MM.1S (cell line): ENCODE measurements at regions not wholly inside any gene's neighbourhood (a gene's known extent, or its start where the extent isn't known, plus 50 kb on each side); places are given as distances from the start of the nearest gene placed in this dataset.
"Not testable (repeated sequence)": the region's sequence is repeated elsewhere in the genome, so short reads cannot be mapped to it uniquely, and the experiment has no call there.

Experiments
- EZH2 ChIP-seq: fragments of 300-600 bp; sonication (generic); optimal IDR thresholded peaks from 2 replicates; pipeline ENCODE3; 2017; ENCODE audit warnings: low read depth, mild to moderate bottlenecking, antibody characterized with exemption, low read length, mixed read lengths
- EZH2phosphoT487 ChIP-seq: fragments of 300-600 bp; sonication (generic); IDR thresholded peaks from 2 replicates; pipeline ENCODE4 v1.6.1; 2018; ENCODE audit warnings: antibody characterized with exemption, low read length
- TF ChIP-seq, protein P1 (sequence below): fragments of 300-600 bp; sonication (generic); IDR thresholded peaks from 2 replicates; pipeline ENCODE4 v1.5.1; 2016; ENCODE audit warnings: antibody characterized with exemption, low read length, mixed read lengths

DNA sequence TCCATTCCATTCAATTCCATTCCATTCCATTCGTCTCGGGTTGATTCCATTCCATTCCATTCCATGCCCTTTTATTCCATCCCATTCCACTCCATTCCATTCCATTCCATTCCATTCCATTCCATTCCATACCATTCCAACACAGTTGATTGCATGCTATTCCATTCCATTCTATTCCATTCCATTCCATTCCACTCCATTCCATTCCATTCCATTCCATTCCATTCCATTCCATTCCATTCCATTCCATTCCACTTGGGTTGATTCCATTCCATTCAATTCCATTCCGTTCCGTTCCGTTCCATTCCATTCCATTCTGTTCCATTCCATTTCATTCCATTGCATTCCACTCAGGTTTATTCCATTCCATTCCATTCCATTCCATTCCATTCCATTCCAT, 143.3 kb downstream of the CWH43 start:
- TF ChIP-seq, protein P1, sequence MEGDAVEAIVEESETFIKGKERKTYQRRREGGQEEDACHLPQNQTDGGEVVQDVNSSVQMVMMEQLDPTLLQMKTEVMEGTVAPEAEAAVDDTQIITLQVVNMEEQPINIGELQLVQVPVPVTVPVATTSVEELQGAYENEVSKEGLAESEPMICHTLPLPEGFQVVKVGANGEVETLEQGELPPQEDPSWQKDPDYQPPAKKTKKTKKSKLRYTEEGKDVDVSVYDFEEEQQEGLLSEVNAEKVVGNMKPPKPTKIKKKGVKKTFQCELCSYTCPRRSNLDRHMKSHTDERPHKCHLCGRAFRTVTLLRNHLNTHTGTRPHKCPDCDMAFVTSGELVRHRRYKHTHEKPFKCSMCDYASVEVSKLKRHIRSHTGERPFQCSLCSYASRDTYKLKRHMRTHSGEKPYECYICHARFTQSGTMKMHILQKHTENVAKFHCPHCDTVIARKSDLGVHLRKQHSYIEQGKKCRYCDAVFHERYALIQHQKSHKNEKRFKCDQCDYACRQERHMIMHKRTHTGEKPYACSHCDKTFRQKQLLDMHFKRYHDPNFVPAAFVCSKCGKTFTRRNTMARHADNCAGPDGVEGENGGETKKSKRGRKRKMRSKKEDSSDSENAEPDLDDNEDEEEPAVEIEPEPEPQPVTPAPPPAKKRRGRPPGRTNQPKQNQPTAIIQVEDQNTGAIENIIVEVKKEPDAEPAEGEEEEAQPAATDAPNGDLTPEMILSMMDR = not testable (repeated sequence)
- not testable (repeated sequence) for TF ChIP-seq EZH2, EZH2phosphoT487
